Fibroblast of the conjunctiva (primary cell): ENCODE measurements at regions not wholly inside any gene's neighbourhood (a gene's known extent, or its start where the extent isn't known, plus 50 kb on each side); places are given as distances from the start of the nearest gene placed in this dataset.

Experiments used
- DNase-seq: peaks from one replicate; pipeline ENCODE4 v3.0.0-alpha.2; 2010; ENCODE audit warnings: low read depth

DNA sequence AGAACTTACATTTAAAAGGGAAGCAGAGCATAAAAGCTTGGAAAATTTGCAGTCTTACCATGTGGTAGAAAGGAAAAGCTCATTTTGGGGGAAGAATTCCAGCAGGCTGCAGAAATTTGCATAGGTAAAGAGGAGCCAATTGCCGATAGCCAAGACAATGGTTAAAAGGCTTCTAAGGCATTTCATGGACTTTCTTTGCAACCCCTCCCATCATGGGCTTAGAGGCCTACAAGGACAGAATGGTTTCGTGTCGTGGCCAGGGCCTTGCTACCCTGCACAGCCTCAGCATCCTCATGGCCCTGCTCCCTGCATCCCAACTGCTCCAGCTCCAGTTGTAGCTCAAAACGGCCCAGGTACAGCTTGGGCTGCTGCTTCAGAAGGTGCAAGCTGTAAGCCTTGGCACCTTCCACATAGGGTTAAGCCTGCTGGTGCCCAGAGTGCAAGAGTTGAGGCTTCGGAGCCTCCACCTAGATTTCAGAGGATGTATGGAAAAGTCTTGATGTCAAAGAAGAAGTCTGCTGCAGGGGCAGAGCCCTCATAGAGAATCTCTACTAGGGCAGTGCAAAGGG lies 420.3 kb downstream of the PCDH17 start:
- no peak for DNase-seq

GRCh38 chr13:58056426-58056825 lies 424.9 kb downstream of the PCDH17 start:
- DNase-seq, result no peak

GRCh38 chr13:58059624-58060023 lies 428.1 kb downstream of the PCDH17 start:
- DNase-seq, result no peak

- DNase-seq, result no peak
Observed at GRCh38 chr13:58080806-58081205, 449.3 kb downstream of the PCDH17 start.

DNA sequence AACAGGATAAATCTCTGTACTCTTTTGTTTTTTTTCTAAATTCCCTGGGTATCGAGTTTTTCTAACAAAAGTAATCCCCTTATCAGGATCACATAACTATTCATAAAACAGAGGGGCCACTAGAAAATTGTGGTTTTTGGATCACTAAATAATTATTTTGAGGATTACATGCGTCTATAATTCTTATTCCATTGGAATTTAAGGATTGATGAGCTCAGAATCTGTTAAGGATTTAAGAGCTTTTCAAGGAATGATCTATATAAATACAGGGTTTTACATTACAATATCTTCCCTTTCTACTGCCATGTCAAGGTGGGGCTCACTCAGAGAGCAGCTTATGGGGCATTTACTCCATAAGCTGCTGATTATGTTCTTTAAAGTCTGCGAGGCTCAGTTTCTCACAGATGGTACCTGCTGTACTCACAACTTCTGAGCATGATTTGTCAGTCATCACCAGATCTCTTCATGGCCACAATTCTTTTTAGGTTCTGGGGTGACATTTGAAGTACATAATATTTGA lies 449.8 kb downstream of the PCDH17 start:
- DNase-seq, result no peak

DNA sequence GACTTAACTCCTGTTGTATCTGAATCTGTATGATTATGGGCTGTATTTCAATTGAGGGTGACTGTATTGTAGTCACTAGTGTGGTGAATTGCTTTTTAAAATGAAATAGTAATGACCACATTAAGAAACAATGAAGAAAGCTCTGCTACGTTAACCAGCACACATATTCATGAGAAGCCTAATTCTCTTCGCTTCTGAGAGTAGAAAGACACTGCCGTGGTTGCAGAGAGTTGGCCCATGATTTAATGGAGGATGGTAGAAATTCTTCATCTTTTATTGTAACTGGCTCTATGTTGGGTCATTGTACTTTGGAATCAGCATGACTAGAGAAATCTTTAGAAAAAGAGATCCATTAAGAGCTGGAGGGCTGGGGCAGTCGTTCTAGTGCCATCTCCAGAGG lies 451.5 kb downstream of the PCDH17 start:
- no peak for DNase-seq

- DNase-seq, result no peak
Observed at GRCh38 chr13:58085274-58085673, 453.7 kb downstream of the PCDH17 start.

DNA sequence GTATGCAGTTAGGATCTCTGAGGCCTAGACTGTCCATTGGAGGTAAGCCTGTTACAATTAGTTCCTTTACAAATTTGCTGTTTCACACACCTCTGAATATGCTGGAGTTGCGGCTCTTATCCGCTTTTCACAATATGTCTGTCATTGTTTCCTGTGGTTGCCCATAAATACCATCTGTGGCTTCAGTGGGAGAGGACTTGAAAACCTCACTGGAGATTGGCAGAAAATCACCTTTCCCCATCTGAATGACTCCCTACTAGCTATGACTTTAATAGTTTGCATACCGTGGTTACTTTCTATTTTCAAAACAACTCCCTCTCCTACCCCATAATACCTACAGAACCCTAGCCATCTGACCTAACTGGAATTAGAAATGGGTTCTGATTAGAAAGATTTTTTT lies 454.3 kb downstream of the PCDH17 start:
- no peak for DNase-seq

DNA sequence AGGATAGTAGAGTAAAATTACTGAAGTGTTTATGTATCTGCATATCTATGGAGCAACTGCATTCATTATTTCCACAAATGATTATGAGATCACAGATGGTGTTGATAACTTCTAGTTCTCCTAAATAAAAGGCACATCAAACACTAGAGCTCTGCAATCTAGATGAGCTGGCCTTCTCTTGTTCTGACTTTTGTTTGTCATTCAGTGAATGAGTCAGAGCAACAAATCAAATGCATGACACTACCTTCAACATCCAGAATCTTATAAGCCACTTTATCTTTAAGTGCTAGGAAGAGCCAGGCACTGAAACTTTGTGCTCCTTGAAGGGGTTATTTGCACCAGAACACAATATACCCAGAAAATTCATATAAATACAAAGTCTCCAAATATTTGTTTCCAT lies 456.0 kb downstream of the PCDH17 start:
- DNase-seq, result no peak

- no peak for DNase-seq
Observed at GRCh38 chr13:58093394-58093793, 461.9 kb downstream of the PCDH17 start.

DNA sequence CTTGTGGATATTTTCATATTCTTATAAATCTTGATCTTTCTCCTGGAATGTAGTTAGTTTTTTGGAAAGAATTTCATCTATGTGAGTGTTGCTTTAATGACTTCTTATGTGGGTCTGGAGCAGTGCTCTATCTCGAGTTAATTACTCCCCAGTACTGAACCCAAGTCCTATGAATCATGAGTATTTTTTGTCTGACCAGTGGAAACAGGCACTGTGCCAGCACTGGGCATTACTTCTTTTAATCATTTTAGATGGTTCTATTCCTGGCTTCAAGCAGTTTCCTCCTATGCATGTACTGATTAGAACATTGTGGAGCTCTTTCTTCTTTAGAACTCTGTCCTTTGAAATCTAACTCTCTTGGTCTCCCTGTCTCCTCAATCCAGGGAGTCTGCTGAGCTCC lies 466.3 kb downstream of the PCDH17 start:
- no peak for DNase-seq

- DNase-seq, result no peak
Observed at GRCh38 chr13:58119351-58119750, 487.8 kb downstream of the PCDH17 start.

DNA sequence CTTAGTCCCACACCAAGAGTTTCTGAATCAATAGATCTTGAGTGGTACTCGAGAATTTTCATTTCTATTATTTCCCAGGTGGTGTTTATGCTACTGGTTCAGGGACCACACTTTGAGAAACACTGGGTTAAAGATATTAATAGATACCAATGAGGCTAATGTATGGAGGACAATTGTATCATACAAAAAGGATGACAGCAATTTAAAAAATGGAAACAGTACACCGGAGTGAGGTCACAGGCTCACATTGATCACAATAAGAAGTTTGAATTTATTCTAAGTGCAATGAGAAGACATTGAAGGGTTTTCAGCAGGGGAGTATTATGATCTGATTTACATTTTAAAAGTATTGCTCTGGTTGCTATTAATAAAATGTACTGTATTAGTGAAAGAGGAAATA lies 488.3 kb downstream of the PCDH17 start:
- DNase-seq, result no peak

DNA sequence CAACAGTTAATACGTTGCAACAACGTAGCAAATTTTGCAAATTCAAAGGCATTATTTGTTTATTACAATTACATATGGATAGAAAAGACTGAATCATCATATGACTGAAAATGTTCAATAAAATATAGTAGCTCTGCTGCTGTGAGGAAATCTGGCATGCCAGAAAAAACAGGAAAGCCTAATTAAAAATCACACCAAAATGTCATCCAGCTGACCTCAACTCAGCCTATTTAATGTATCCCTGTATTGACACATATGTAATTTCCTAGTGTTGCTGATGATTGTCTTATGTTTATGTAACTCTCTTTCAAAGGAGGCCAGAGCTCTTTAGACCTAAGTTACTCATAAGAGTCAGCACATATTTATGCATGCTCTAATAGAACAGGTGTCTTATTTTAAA lies 495.0 kb downstream of the PCDH17 start:
- no peak for DNase-seq

DNA sequence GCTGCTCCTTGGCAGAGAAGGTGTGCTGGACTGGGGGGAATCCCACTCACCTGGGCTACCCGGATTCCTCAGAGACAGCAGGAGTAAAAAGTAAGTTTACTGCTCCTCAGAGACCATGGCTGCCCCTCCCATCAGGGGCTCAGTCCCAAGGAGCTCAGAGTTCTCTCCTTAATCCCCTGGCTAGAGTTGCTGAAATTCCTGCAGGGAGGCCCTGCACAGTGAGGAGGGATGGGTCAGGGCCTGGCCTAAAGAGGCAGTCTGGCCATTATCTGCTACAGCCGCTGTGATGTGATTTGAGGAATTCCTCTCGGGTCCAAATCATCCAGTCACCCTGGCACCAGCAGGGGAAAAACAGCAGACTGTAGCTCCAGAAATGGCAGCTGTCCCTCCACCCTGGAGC lies 502.5 kb downstream of the PCDH17 start:
- no peak for DNase-seq

GRCh38 chr13:58134525-58134924 lies 503.0 kb downstream of the PCDH17 start:
- no peak for DNase-seq

GRCh38 chr13:58142952-58143351 lies 511.4 kb downstream of the PCDH17 start:
- no peak for DNase-seq

- no peak for DNase-seq
Observed at GRCh38 chr13:58144616-58145015, 513.1 kb downstream of the PCDH17 start.

DNA sequence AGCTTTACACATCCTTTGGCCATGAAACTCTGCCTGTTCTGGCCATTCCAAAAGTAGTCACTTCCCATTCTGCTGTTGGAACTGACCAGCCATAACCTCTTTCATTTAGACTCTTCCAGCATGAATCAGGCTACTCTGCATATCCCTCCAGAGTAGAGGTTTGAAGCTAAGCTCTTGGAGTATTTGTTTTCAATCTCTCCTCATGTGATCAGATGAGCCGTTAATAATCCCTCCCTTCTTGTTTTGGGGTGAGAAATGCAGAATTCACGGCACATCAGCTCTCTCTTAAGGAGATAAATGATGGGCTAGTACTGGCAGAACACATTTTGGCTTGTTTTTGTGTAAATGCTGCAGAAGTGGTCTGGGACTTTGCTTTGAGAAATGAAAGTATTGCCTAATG lies 519.9 kb downstream of the PCDH17 start:
- DNase-seq, result no peak

GRCh38 chr13:58160980-58161379 lies 529.4 kb downstream of the PCDH17 start:
- no peak for DNase-seq

GRCh38 chr13:58165617-58166016 lies 534.1 kb downstream of the PCDH17 start:
- no peak for DNase-seq

- DNase-seq, result no peak
Observed at GRCh38 chr13:58181111-58181510, 549.6 kb downstream of the PCDH17 start.

GRCh38 chr13:58187881-58188280 lies 556.3 kb downstream of the PCDH17 start:
- DNase-seq, result no peak

DNA sequence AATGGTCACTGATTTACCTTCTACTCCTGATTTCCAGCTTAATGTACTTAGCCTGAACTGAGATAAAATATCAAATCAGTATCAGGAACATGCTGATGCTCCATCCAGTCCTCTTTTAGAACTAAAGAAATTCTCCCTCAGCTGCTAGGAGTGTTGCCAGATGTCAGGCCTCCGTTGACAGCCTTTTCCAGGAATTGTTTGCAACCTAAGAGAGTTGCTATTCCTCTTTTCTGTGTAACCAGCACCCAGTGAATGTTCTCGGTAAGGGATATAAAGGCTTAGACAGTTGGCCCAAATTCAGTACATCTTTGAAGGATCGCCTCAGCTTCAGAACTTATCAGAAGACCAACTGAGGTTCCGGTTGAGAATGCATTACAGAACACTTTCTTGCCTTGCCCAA lies 559.0 kb downstream of the PCDH17 start:
- DNase-seq, result no peak

DNA sequence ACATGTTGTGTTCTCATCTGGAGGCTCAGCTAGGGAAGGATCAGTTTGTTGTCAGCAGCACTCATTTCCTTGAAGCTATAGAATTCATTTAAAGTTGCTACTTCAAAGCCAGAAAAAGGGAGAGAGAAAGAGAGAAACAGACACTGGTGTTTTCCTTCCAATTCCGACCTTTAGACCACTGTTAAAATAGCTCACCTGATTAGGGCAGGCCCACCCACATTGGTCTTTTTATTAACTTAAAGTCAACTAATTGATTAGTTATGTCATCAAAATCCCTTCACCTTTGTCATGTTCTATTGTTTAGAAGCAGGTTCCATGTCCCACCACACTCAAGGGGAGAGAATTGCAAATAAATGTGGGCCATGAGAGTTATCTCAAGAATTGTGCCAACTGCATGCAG lies 560.2 kb downstream of the PCDH17 start:
- no peak for DNase-seq
